ENCODE measurements at regions not wholly inside any gene's neighbourhood (a gene's known extent, or its start where the extent isn't known, plus 50 kb on each side); places are given as distances from the start of the nearest gene placed in this dataset.
"Not testable (repeated sequence)": the region's sequence is repeated elsewhere in the genome, so short reads cannot be mapped to it uniquely, and the experiment has no call there.

- H3K27me3 Mint-ChIP-seq (ENCODE audit: low read depth) = no peaks in the 10 kb centered on the region
- DNase-seq (no peak), ATAC-seq (no peak)
- H3K4me3 Mint-ChIP-seq = no peak overlapping the region
- no peaks in the 10 kb centered on the region for H3K4me1 Mint-ChIP-seq (ENCODE audit: low read depth)
- peaks cover 22% of the 10 kb centered on the region for H3K9me3 Mint-ChIP-seq
- H3K36me3 Mint-ChIP-seq (ENCODE audit: insufficient read depth) = no peaks in the 10 kb centered on the region
These were observed 244.9 kb downstream of the C7orf25 start for GRCh38 chr7:42666994-42667393.

- no peak overlapping the region for H3K4me3 Mint-ChIP-seq
- DNase-seq (no peak), ATAC-seq (no peak)
- no peaks in the 10 kb centered on the region for H3K36me3 Mint-ChIP-seq (ENCODE audit: insufficient read depth)
- no peaks in the 10 kb centered on the region for H3K27me3 Mint-ChIP-seq (ENCODE audit: low read depth)
- no peaks in the 10 kb centered on the region for H3K4me1 Mint-ChIP-seq (ENCODE audit: low read depth)
- peaks cover 22% of the 10 kb centered on the region for H3K9me3 Mint-ChIP-seq
These were observed 249.0 kb downstream of the C7orf25 start for GRCh38 chr7:42662862-42663261.

- DNase-seq (no peak), ATAC-seq (no peak)
- H3K27me3 Mint-ChIP-seq (ENCODE audit: low read depth) = no peaks in the 10 kb centered on the region
- no peaks in the 10 kb centered on the region for H3K4me1 Mint-ChIP-seq (ENCODE audit: low read depth)
- H3K36me3 Mint-ChIP-seq (ENCODE audit: insufficient read depth) = no peaks in the 10 kb centered on the region
- H3K9me3 Mint-ChIP-seq = peaks cover 11% of the 10 kb centered on the region
- no peak overlapping the region for H3K4me3 Mint-ChIP-seq
These were observed 250.6 kb downstream of the C7orf25 start for GRCh38 chr7:42661312-42661711.

- ATAC-seq (no peak), DNase-seq (no peak)
- peaks cover 14% of the 10 kb centered on the region for H3K9me3 Mint-ChIP-seq
- H3K27me3 Mint-ChIP-seq (ENCODE audit: low read depth) = no peaks in the 10 kb centered on the region
- H3K36me3 Mint-ChIP-seq (ENCODE audit: insufficient read depth) = no peaks in the 10 kb centered on the region
- no peak overlapping the region for H3K4me3 Mint-ChIP-seq
- H3K4me1 Mint-ChIP-seq (ENCODE audit: low read depth) = no peaks in the 10 kb centered on the region
These were observed 261.2 kb downstream of the C7orf25 start for GRCh38 chr7:42650701-42651100.

GRCh38 chr7:42650171-42650570 lies 261.7 kb downstream of the C7orf25 start:
- DNase-seq = no peak
- Mint-ChIP-seq H3K4me3 (no peak overlapping the region), H3K27me3 (ENCODE audit: low read depth) (no peaks in the 10 kb centered on the region), H3K4me1 (ENCODE audit: low read depth) (no peaks in the 10 kb centered on the region), H3K36me3 (ENCODE audit: insufficient read depth) (no peaks in the 10 kb centered on the region), H3K9me3 (peaks cover 9% of the 10 kb centered on the region)
- ATAC-seq = no peak

GRCh38 chr7:42645906-42646305 lies 266.0 kb downstream of the C7orf25 start:
- Mint-ChIP-seq H3K4me3 (no peak overlapping the region), H3K9me3 (no peaks in the 10 kb centered on the region), H3K4me1 (ENCODE audit: low read depth) (no peaks in the 10 kb centered on the region), H3K36me3 (ENCODE audit: insufficient read depth) (no peaks in the 10 kb centered on the region), H3K27me3 (ENCODE audit: low read depth) (peaks cover 3% of the 10 kb centered on the region)
- no peak for ATAC-seq
- DNase-seq = no peak

GRCh38 chr7:42642699-42643098 lies 269.2 kb downstream of the C7orf25 start:
- Mint-ChIP-seq H3K9me3 (no peaks in the 10 kb centered on the region), H3K4me3 (no peak overlapping the region), H3K4me1 (ENCODE audit: low read depth) (no peaks in the 10 kb centered on the region), H3K27me3 (ENCODE audit: low read depth) (peaks cover 3% of the 10 kb centered on the region), H3K36me3 (ENCODE audit: insufficient read depth) (no peaks in the 10 kb centered on the region)
- ATAC-seq (no peak), DNase-seq (no peak)

- H3K27me3 Mint-ChIP-seq (ENCODE audit: low read depth) = peaks cover 3% of the 10 kb centered on the region
- no peak for ATAC-seq
- no peak overlapping the region for H3K4me3 Mint-ChIP-seq
- no peaks in the 10 kb centered on the region for H3K36me3 Mint-ChIP-seq (ENCODE audit: insufficient read depth)
- DNase-seq = no peak
- H3K9me3 Mint-ChIP-seq = no peaks in the 10 kb centered on the region
- H3K4me1 Mint-ChIP-seq (ENCODE audit: low read depth) = no peaks in the 10 kb centered on the region
These were observed 271.9 kb downstream of the C7orf25 start for GRCh38 chr7:42639930-42640329.

- DNase-seq; H3K36me3 Mint-ChIP-seq (ENCODE audit: insufficient read depth); ATAC-seq; H3K4me3 Mint-ChIP-seq; H3K4me1 Mint-ChIP-seq (ENCODE audit: low read depth); H3K9me3 Mint-ChIP-seq; H3K27me3 Mint-ChIP-seq (ENCODE audit: low read depth): not testable (repeated sequence)
These were observed 275.5 kb downstream of the C7orf25 start for GRCh38 chr7:42636380-42636779.

- no peak for ATAC-seq
These were observed 283.8 kb downstream of the C7orf25 start for GRCh38 chr7:42628054-42628453.

GRCh38 chr7:42627626-42628025 lies 284.2 kb downstream of the C7orf25 start:
- DNase-seq (no peak), ATAC-seq (no peak)
- Mint-ChIP-seq H3K36me3 (ENCODE audit: insufficient read depth) (no peaks in the 10 kb centered on the region), H3K4me3 (no peak overlapping the region), H3K27me3 (ENCODE audit: low read depth) (no peaks in the 10 kb centered on the region), H3K4me1 (ENCODE audit: low read depth) (no peaks in the 10 kb centered on the region), H3K9me3 (no peaks in the 10 kb centered on the region)

More at GRCh38 chr7:42628054-42628453, 283.8 kb downstream of the C7orf25 start:
- H3K36me3 Mint-ChIP-seq (ENCODE audit: insufficient read depth) = no peaks in the 10 kb centered on the region
- no peak overlapping the region for H3K4me3 Mint-ChIP-seq
- H3K9me3 Mint-ChIP-seq = no peaks in the 10 kb centered on the region
- no peaks in the 10 kb centered on the region for H3K4me1 Mint-ChIP-seq (ENCODE audit: low read depth)
- no peaks in the 10 kb centered on the region for H3K27me3 Mint-ChIP-seq (ENCODE audit: low read depth)
- DNase-seq = no peak

- no peak for DNase-seq
- Mint-ChIP-seq H3K4me3 (no peak overlapping the region), H3K36me3 (ENCODE audit: insufficient read depth) (no peaks in the 10 kb centered on the region), H3K9me3 (no peaks in the 10 kb centered on the region), H3K4me1 (ENCODE audit: low read depth) (no peaks in the 10 kb centered on the region), H3K27me3 (ENCODE audit: low read depth) (no peaks in the 10 kb centered on the region)
- no peak for ATAC-seq
These were observed 284.8 kb downstream of the C7orf25 start for GRCh38 chr7:42627101-42627500.

GRCh38 chr7:42625421-42625820 lies 286.4 kb downstream of the C7orf25 start:
- Mint-ChIP-seq H3K4me3 (no peak overlapping the region), H3K4me1 (ENCODE audit: low read depth) (no peaks in the 10 kb centered on the region), H3K9me3 (no peaks in the 10 kb centered on the region), H3K27me3 (ENCODE audit: low read depth) (no peaks in the 10 kb centered on the region), H3K36me3 (ENCODE audit: insufficient read depth) (no peaks in the 10 kb centered on the region)
- DNase-seq = no peak
- ATAC-seq = no peak

GRCh38 chr7:42624471-42624870 lies 287.4 kb downstream of the C7orf25 start:
- Mint-ChIP-seq H3K4me3 (no peak overlapping the region), H3K27me3 (ENCODE audit: low read depth) (no peaks in the 10 kb centered on the region), H3K4me1 (ENCODE audit: low read depth) (no peaks in the 10 kb centered on the region), H3K36me3 (ENCODE audit: insufficient read depth) (no peaks in the 10 kb centered on the region), H3K9me3 (no peaks in the 10 kb centered on the region)
- ATAC-seq (no peak), DNase-seq (no peak)

- Mint-ChIP-seq H3K9me3 (no peaks in the 10 kb centered on the region), H3K4me3 (no peak overlapping the region), H3K27me3 (ENCODE audit: low read depth) (no peaks in the 10 kb centered on the region), H3K36me3 (ENCODE audit: insufficient read depth) (no peaks in the 10 kb centered on the region), H3K4me1 (ENCODE audit: low read depth) (no peaks in the 10 kb centered on the region)
- no peak for ATAC-seq
- DNase-seq = no peak
These were observed 290.2 kb downstream of the C7orf25 start for GRCh38 chr7:42621543-42622219.
